Mucosa of gallbladder (tissue), 1 donor: ENCODE measurements at regions not wholly inside any gene's neighbourhood (a gene's known extent, or its start where the extent isn't known, plus 50 kb on each side); places are given as distances from the start of the nearest gene placed in this dataset.
A peak's percentile ranks its signal among the peaks of the same experiment; 100 is the strongest.

Experiments
- DNase-seq: peaks from one replicate; pipeline ENCODE4 v3.0.0-alpha.2; 2020; ENCODE audit warnings: low spot score
- donor health status: DM: no; HTN: no; CAD: no.

DNA sequence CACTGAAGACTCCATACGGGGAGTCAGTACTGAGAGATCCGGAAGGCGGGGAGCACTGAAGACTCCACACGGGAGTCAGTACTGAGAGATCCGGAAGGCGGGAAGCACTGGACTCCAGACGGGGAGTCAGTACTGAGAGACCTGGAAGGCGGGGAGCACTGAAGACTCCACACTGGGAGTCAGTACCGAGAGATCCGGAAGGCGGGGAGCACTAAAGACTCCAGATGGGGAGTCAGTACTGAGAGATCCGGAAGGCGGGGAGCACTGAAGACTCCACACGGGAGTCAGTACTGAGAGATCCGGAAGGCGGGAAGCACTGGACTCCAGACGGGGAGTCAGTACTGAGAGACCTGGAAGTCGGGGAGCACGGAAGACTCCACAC lies 77.2 kb downstream of the DLL1 start:
- DNase-seq = peak; percentile 3

GRCh38 chr6:170212956-170213636 lies 77.8 kb downstream of the DLL1 start:
- DNase-seq = peak; percentile 4

DNA sequence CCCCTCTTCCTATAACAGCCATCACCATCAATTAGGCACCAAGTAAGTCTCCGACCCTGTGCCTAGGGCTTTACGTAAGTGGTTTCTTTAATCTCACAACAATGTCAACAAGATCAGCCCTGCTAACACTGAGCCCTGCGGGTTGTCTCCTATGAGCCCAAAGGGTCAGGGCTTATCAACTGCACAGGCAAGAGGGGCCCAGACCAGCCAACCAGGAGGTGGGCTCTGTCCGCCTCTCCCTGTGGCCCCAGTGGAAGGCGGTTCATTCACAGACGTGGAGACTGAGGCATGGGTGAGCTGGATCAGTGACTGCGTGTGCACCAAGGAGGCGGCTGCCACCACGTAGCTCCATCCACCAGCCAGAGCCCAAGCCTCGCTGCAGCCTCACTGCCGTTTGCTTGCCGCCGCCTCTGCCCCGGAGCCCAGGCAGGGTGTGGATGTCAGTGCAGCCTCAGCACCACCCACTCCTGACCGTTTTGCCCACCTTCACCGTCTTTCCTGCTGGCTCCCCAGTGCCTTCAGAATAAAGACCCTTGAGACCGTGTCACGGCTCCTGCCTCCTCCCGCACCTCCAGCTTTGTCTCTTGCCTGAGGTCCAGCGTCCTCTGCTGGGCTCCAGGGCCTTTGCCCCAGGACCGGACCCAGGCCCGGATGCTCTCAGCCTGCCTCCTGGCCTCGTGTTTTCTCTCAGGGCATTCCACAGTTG lies 78.7 kb downstream of the DLL1 start:
- DNase-seq = peak; percentile 6

DNA sequence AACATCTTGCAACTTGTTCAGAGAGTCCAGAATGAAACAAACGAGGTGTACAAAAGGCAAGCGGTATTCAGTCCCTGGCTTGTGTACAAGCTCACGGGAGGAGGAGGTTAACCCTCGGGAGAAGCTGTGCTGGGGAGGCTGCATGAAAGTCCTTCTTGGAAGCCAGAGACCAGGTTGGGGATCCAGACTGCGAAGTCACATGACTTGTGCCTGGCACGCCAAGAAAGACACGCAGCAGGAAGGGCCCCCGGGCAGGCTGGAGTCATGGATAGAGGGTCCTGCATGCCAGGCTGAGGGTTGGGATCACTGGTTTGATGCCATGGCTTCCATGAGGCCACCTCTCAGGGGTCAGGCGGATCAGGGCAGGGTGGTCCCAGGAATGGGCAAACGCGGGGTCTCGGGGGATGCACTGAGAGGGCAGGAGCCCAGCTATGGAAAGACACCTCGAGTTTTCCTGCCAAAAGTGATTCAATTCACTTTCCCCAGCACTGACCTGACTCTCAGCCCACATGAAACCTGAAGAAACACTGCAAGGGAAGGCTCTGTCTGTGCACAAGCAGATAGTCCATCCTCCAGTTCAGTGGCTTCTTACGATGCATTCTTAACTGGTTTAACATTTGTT lies 79.4 kb downstream of the DLL1 start:
- peak; percentile 5 for DNase-seq

DNA sequence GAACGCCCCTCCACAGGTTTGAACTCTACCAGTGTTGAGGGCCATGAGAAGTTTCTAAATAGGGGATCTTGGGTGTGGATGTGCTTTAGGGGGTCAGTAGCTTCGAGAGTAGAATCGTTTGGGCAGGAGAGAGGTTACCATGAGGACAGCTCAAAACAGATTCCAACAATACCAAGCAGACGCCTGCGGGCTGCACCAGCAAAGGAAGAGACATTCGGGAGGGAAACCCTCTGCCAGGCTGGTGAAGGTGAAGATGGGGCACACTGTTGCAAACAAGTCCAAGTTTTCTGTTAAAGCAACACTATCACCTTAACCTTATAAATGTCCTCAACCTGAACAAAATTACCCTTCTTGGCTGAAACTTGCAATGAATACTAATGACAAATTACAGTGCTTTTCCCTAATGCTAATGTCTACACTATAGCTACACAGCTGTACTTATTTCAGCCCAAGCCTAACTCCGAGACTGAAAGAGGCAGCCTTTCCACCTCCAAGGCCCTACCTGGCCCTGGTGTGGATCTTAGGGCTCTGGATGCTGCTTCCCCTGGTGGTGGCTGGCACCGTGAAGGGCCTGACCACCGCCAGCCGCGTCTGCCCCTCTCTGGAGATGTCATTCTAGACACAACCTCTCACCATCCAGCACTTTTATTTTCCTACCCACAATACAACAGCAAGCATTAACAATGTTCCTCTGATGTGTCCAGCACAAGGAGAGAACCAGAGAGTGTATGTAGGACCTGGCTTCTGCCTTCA lies 80.1 kb downstream of the DLL1 start:
- peak; percentile 3 for DNase-seq

- DNase-seq = peak; percentile 5
These were observed 80.9 kb downstream of the DLL1 start for GRCh38 chr6:170210026-170210390.

- DNase-seq = peak; percentile 5
These were observed 81.4 kb downstream of the DLL1 start for GRCh38 chr6:170209354-170210025.

DNA sequence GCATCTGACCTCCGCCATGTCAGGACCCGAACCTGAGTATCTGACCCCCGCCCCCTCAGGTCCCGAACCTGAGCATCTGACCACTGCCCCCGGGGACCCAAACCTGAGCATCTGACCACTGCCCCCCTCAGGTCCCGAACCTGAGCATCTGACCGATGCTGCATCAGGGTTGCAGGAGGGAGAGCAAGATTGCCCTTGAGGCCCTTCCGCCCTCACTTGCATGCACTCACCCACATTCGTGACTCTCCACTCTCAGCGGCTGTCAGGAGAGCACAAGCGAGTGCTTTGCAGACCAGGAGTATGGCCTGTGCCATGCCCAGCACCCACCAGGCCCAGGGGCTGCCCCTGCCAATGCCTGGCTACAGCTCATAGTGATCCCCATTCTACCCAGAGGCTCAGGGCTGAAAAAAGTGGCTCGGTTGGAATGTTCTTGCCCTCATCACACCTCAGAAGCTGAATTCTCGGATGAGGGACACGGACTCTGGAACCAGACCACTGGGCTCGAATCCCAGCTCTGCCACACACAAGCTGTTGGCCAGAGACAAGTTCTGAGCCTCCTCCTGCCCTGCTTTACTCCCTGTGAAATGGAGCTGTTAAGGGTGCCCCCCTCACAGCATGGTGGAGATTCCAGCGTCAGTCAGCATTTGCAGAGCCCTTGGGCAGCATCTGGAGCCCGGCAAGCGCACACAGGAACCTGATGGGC lies 82.1 kb downstream of the DLL1 start:
- peak; percentile 8 for DNase-seq

DNA sequence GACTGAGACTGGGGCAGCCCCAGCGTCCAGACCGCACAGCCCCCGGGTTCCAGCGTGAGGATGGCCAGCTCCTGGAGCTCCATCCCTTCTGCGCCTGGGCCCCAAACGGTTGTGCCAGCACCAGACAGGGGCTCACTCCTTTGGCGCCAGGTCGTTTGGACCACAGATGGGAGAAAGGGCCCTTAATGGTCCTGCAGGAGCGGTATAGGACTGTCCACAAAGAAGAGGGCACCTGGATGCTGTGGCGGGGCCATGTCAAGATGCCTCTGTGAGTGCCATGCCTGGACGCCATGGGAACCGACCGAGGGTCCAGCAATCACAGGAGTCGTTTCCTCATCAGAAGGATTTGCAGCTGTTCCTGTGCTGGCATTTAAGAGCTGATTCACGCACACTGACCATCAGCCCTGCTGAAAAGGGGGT lies 82.7 kb downstream of the DLL1 start:
- DNase-seq = peak; percentile 8

GRCh38 chr6:170207586-170208181 lies 83.2 kb downstream of the DLL1 start:
- DNase-seq = peak; percentile 6

GRCh38 chr6:170206851-170207431 lies 83.9 kb downstream of the DLL1 start:
- DNase-seq = peak; percentile 6

DNA sequence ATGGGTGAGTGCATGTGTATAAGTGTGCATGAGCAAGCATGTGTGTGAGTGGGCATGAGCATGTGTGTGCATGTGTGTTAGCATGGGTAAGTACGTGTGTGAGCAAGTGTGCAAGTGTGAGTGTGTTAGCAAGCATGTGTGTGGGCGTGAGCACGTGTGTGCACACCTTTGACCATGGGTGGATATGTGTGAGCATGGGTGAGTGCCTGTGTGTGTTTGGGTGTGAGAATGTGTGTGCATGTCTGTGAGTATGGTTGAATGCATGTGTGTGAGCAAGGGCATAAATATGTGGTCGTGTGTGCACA lies 84.6 kb downstream of the DLL1 start:
- DNase-seq = peak; percentile 4

GRCh38 chr6:170205534-170206316 lies 85.2 kb downstream of the DLL1 start:
- DNase-seq = peak; percentile 5

DNA sequence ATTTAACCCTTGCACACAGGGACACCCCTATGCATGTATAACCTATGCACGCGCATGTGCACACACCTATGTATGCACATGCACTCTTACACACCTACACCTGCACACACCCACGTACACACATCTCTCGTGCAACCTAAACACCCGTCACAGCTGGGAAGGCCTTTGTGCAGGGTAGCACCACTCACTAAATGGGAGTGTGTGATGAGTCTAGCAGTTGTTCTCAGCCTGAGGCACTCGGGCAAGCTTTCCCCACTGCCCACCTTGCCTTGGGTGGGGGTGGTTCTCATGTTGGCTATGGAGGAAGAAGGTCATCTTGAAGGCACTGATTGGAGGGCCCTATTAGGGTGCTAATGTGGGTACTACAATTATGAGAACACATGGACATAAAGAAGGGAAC lies 85.8 kb downstream of the DLL1 start:
- peak; percentile 0 for DNase-seq

GRCh38 chr6:170203212-170203611 lies 87.7 kb downstream of the DLL1 start:
- DNase-seq = peak; percentile 4

- DNase-seq = peak; percentile 1
These were observed 88.3 kb downstream of the DLL1 start for GRCh38 chr6:170202416-170203135.

DNA sequence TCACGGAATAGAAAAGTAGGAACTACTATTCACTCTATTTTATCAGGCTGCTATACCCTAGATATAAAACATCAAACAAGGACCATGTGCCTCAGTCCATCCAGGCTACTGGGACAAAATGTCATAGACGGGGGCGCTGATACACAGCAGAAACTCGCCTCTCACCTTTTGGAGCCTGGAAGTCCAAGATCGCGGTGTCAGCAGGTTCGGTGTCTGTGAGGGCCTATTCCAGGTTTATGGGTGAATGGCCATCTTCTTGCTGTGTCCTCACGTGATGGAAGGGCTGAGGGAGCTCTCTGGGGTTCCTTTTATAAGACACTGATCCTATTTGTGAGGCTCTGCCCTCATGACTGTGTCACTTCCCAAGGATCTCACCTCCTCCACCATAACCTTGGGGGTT lies 89.5 kb downstream of the DLL1 start:
- DNase-seq = peak; percentile 2

- peak; percentile 35 for DNase-seq
These were observed 90.4 kb downstream of the DLL1 start for GRCh38 chr6:170200458-170200891.

GRCh38 chr6:170199716-170200115 lies 91.2 kb downstream of the DLL1 start:
- peak; percentile 3 for DNase-seq
